GM19025 (cell line): ENCODE measurements at regions not wholly inside any gene's neighbourhood (a gene's known extent, or its start where the extent isn't known, plus 50 kb on each side); places are given as distances from the start of the nearest gene placed in this dataset.
"Not testable (repeated sequence)": the region's sequence is repeated elsewhere in the genome, so short reads cannot be mapped to it uniquely, and the experiment has no call there.

Experiments
- ATAC-seq: cut with Tn5 transposase; IDR thresholded peaks from one replicate; pipeline ENCODE4 v1.9.1; 2021; ENCODE audit warnings: mild to moderate bottlenecking, low read depth, moderate library complexity; ENCODE audit not compliant: unreplicated experiment

DNA sequence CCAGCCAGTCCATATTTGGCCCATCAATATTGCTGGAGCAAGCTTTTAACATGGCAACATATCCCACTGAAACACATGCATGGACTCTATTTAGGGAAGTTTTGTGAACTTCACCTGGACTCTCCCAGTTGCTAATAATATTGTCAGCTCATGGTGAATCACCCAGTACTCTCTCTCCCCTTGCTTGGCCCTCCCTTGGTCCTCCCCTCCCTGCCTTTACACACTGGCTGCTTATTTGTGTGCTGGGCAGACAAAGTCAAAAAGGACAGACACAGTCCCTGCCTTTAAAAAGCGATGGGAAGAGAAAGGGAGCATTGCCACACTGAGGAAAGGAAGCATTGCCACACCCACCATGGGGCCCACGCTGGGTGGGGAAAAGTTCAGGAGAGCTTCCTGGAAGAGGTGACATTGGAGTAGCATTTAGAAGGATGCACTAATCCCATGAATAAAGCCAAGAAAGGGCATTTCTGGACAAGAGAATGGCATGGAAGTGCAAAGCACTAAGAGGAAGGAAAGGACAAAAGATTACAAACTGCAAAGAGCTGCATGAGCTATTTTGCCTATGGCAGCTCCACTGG lies 143.4 kb upstream of the EXOC2 start:
- no peak for ATAC-seq

DNA sequence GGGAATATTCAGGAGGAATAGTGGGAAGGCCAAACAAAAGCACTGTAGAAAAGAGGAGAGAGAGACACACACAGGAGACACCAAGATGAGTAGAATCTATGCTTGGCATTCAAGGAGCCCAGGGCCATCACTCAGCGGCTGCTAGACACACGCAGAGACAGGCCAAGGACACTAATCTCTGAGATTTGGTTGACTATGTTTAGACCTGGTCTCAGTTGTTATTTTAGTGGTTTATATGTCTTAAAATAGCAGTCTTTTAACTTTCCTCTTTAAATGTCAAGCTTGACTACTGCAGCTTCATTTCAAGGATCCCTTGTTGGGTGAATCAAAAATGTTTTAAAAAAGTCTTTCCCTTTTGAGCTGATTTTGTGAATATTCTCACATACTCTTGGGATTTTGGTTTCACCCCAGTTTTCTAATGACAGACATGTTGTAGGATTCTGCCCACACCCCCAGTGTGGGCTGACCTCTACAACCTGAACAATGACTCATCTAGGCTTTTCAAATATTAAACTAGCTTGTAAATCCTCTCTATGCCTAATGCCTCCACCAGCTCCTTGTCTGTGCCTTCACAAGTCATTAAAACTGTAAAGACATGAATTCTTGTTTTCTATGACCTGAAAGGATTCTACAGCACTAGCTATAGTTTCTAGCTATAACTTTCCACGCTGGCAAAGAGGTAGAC lies 142.7 kb upstream of the EXOC2 start:
- no peak for ATAC-seq

DNA sequence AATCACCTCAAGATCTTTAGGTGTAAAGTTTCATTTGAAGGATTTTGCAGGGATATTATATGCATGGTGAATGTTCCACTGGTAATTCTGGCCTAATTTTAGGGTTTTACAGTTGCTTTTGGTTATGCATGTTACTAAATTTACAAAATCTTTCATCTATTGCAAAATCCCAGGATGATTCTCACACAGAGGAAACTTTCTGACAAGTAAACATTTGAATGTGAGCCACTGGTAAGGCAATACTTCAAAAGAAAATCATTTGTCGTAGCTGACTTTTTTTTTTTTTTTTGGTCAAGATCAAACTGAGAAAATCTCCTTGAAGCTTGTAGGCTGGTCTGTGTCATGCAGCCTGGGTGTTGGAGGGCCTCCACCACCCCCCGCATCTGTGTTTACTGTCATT lies 141.9 kb upstream of the EXOC2 start:
- no peak for ATAC-seq

DNA sequence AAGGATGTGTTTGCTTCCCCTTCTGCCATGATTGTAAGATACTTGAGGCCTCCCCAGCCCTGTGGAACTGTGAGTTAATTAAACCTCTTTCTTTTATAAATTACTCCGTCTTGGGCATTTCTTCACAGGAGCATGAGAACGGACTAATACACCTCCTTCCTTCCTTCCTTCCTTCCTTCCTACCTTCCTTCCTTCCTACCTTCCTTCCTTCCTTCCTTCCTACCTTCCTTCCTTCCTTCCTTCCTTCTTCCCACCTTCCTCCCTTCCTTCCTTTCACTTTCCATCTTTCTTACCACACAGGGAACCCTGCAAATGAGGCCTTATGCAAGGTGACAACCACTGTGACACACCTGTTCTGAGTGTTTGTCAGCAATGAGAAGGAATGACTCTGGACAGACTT lies 141.3 kb upstream of the EXOC2 start:
- no peak for ATAC-seq

DNA sequence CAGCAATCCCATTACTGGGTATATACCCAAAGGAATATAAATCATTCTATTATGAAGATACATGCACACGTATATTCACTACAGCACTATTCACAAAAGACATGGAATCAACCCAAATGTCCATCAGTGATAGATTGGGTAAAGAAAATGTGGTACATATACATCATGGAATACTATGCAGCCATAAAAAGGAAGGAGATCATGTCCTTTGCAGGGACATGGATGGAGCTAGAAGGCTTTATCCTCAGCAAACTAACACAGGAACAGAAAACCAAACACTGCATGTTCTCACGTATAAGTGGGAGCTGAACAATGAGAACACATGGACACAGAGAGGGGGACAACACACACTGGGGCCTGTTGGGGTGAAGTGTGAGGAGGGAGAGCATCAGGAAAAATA lies 139.9 kb upstream of the EXOC2 start:
- not testable (repeated sequence) for ATAC-seq

DNA sequence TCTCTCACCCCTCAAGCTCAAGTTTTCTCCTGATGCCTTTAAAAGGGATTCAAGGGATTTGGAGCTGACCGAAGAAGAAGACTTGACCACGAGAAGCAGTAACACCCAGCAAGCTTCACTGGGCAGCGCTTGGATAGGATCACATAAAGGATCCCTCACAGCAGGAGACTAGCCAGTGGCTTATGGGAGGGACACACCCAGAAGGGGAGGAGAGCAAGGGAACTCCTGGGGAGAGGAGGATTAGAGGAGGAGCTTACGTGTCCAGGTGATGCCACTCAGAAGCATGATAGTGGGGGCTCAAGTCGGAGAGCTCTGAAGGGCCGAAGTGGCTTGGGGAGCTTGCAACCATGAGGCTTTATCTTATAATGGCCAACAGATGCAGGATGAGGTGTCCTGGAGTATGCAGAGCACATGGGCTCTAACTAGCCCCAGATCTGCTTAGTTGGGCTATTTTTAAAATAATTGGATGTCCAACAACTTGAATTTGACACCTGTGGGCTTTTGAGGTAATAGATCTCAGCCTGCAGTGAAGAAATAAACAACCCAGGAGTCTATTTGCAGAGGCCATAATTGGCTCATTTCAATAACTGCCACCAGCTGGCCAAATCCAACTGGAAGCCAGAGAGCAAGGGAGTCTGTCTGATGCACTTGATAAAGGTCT lies 137.9 kb upstream of the EXOC2 start:
- ATAC-seq: no peak

DNA sequence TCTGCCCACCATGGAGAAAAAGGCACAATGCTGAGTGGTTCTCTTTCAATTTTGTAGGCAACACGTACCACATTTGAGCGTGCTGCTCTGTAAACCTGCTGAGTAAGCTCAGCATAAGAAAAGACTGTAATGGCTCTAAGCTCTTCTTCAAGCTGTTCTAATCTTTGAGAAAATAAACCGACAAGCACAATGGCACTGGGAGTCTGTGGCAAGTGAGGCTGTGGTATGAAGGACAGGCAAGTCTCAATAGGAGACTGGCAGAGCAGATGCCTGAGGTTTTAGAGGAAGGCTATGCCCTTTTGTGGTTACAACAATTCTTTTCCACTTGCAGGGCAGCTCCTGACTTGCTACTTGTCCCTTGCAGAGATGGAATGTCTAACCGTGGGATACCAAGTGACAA lies 136.7 kb upstream of the EXOC2 start:
- no peak for ATAC-seq

DNA sequence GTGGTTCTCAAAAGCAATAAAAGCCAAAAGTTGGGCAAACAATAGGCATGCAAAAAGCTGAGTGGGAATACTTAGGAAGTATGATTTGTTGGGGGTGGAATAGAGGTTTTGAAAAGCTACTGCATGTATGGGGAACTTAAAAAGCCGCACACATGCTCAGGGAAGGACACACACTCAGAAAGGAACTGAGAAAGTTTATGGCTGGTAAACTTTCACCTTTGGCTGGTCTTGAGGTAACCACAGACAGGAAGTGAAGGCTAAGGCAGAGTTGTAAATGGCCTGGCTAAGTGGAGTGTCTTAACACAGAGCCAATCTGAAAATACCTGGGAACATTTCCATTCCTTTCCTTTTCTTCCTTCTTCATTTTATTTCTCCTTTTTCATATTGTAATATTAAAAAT lies 134.5 kb upstream of the EXOC2 start:
- no peak for ATAC-seq

DNA sequence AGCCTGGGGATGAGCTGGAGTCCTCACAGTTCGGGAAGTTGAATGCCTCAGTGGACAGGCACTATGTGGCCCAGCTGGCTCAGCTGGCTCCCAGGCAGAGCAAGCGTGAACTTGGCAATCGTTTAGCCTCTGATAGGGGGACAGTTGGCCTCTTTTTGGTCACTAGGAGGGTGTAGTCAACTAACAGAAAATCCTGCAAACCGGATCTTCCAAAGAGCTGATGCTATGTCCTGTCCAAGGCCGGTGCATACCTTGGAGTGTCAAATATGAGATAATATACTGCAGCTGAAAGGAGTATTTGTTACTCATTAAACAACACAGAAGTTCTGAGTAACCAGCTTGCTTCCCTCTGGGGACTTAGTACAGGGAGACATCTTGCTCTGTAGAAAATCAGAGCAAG lies 126.2 kb upstream of the EXOC2 start:
- no peak for ATAC-seq

DNA sequence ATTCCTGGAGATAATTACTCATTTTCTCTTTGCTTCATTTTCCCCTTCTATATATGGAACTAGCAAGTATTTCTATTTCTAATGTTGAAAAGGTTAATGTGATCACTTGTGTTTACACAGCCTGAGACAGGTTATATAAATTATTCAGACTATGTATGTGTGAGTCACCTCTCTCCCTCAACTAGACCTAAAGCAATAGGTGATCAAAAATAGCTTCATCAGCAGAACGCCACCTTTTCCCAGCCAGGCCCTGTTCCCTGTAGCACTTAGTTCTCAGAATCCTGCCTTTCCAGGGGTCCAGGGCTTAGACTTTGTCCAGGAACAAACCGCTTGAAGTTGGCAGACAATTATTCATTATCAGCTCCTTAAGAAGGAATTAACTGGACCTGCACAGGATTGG lies 125.3 kb upstream of the EXOC2 start:
- no peak for ATAC-seq

DNA sequence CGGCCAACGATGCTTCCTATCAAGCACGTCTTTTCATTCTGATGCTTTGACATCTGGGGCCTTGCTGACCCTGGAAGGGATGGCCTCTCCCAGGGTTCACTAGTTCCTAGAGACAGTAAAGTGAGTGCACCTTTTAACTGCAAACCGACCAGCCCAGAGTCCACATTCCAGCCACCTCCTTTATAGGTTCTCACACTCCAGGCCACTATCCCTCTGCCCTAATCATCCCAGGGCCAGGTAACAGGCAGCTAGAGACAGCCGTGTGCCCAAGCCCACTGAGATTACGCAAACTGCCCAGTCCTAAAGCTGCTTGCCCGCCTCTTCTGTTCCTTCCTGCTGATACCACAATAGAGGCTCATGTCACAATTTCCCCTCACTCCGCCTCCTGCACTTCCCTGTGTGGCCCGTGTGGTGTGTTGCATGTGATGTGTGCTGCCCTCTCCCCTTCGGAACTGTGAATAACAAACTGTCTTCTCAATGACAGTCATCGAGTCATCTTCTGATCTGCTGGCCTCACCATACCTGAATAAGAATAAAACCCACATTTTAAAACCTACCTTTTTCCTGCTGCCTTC lies 123.7 kb upstream of the EXOC2 start:
- no peak for ATAC-seq

DNA sequence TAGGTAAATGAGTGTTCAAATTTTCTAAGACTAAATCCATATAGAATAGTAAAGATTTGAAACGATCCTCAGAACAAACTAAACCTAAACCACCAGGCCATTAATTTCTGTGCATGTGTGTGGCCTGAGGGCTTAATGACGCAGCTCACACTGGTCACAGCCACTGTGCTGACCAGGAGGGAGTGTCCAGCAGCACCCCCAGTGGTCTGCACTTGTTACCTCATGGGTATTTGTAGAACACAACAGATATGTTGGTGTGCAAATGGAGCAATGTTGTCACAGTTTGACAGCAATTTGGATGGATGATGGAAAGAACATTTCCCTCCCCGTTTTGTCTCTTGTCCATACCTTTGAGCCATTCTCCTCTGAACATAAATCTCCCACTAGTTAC lies 122.4 kb upstream of the EXOC2 start:
- no peak for ATAC-seq

DNA sequence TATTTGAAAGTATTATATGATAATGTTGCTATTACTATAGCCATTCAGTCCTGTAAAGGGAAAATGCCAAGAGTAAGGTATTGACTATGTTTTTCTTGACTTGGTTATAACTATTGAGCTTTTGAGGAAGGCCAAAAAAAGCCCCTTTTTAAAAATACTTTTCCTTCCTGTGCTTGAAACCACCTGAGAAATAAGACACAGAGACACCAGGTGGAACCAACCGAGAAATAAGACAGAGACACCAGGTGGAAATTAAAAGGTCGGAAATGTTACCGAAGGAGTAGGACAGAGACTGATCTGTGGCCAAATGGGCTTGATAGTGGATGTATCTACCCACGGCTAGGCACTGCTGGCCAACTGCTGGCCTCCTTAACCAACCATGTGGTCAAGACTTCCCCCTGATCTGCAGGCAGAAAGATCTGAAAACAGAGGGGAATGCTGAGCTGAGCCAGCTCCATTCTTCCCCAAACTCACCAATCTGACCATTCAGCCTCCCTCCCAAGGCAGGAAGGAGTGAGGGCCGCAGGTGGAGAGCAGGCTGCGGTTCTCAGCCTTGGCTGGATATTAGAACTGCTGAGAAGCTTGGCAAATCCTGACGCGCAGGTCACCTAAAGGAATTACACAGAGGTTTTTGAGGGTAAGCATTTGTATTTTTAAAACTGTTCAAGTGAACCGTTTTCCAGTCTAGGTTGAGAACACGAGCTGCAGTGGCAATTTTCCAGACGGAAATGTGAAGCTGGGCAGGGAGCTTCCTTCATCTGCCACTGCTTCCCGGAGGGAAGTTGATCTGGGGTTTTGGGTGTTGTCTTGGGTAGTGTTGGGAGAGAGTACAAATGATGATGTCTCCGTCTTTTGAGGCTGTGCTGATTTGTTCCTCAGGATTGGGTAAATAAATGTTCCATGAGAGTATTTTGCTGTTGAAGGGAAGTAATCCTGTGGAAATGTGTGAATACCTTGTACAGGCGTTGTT lies 121.7 kb upstream of the EXOC2 start:
- no peak for ATAC-seq

DNA sequence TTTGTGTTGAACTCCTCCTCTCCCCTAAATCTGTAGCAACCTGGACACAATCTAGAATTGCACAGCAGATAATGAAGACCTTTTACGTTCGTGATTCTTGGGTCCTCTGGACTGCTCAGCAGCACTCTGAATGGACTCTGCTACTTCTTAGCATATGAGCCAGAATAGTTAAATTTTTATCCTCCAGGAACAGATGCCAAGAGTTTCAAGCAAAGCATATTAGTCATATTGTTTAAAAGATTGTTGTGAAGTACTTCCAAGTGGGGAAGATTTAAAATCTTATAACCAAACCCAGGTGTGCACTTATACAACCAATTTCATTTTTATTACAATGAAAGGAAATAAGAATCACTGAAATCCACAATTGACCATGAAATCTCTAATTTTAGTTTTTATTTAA lies 118.9 kb upstream of the EXOC2 start:
- no peak for ATAC-seq

DNA sequence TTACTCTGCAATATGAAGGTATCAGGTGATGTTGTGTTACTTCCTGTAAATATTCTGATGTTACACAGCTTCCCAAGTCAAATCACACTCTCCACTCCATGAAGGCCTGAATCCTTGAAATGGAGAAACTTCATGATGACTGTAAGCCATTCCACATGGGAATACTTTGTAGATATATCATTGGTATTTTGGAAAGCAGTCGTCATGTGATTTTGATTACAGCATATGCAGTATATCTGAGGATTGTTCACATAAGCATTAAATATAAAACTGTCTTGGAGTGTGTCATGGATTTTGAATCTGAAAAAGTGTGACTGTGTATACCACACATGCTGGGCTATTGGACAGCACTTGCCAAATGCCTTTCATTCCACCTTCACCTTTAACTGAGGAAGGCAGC lies 118.3 kb upstream of the EXOC2 start:
- ATAC-seq: no peak

DNA sequence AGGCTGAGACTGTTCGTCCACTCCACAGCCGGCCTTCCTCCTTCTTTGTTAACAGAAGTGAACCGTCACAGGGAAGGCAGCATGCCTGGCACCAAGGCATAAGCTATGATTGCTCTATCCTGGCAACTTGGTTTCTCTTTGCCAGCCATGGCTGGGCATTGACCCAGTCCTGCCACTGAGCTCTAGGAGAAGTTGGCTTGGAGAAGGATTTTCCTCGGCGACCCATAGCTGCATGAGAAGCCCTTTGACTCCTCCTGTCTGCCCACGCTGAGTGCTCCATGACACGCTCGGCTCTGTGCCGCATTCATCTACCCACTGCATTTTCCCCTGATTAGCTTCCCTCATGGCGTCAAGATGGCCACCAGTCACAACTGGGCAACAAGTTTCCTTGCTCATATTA lies 111.8 kb upstream of the EXOC2 start:
- no peak for ATAC-seq

DNA sequence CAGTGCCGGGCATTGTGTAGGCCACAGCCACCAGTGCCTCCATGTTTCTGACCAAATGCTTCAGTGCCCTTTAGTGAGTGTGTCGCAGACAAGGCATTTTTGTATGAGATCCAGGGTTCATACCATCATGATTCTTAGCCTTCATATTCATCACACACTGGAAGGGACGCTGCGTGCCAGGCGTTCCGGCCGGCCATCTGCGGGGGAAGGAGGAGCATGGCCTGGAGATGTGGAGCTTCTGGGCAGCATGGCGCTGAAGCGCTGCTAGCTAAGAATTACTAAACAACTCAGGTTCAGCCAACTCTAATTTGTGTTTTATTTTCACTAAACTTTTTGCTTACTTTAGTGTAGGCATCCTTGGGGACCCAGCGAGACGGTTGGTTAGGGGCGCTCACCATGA lies 111.4 kb upstream of the EXOC2 start:
- no peak for ATAC-seq

DNA sequence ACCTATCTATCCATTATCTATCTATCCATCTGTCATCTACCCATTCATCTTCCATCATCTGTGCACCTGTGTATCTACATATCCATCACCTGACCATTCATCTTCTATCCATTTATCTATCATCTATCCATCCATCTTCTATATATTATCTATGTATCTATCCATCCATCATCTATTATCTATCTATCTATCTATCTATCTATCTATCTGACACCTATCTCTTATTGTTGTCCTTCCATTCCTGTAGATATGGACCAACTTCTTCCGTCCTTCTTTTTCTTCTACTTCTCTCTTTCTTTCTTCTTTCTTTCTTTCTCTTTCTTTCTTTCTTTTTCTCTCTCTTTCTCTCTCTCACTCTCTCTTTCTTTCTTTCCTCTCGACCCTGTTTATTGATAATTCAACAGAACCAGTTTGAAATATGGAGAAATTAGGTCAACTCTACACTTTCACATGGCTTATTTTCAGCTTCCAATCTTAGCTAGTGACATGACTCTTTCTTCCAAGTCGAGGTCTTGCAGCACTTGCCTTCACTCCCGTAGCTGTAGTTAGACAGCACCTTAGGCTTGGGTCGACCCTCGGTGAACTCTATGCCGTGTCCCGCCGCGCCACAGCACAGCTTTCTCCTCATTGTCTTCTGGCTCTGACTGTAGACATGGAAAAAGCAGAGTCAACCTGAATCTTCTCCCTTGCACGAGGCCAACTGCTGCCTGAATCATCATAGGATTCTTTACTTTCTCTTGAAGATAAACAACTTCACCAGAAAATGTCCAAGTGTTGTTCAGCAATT lies 110.4 kb upstream of the EXOC2 start:
- no peak for ATAC-seq

DNA sequence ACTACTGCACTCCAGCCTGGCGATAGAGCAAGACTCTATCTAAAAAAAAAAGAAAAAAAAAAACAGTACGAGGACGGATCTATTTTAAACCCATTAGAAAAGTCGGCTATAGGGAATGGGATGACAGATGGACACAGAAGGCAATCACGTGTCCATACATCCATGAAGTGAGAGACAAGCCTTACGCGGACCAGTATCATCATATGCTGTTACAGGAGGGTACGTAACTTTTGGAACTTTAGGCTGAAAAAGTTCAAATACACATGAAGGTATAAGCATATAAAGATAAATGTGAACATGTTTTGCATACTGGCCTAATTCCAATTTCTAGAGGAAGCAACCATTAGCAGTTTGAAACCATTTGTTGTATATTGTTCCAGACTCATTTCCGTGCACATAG lies 109.8 kb upstream of the EXOC2 start:
- ATAC-seq: no peak

DNA sequence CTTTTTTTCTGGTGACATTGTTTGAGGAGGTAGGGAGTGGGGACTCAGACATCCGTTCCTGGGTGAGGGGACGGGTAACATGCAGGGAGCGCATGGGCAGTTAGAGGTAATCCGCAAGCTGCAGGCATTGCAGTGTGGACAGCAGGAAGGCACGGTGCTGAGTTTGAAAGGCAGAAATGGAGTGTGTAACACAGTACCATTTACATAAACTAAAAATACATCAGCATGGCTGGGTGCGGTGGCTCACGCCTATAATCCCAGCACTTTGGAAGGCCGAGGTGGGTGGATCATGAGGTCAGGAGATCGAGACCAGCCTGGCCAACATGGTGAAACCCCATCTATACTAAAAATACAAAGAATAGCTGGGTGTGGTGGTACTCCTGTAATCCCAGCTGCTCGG lies 109.3 kb upstream of the EXOC2 start:
- ATAC-seq: not testable (repeated sequence)
